ENCODE measurements at regions not wholly inside any gene's neighbourhood (a gene's known extent, or its start where the extent isn't known, plus 50 kb on each side); places are given as distances from the start of the nearest gene placed in this dataset.

GRCh38 chr11:80435345-80435744 lies 994.5 kb upstream of the TENM4 start:
- Histone ChIP-seq H4K8ac (ENCODE audit: low read depth in 2 of 2, low read length in 2 of 2) (no peak overlapping the region), H3K56ac (ENCODE audit: extremely low read depth, insufficient read depth, low read length) (no peak overlapping the region), H4K20me1 (ENCODE audit: insufficient read depth, low read length) (no peaks in the 10 kb centered on the region), H3K27ac (ENCODE audit: insufficient read depth, low read length) (no peak overlapping the region), H3K23ac (ENCODE audit: low read depth, low read length) (no peak overlapping the region), H2AK9ac (replicated peaks; ENCODE audit: low read depth, low read length, poor library complexity) (no peak overlapping the region), H2AK5ac (ENCODE audit: low read depth, low read length) (no peak overlapping the region), H4K91ac (ENCODE audit: insufficient read depth, low read depth, low read length) (no peak overlapping the region), H2BK5ac (ENCODE audit: low read depth, low read length, poor library complexity, severe bottlenecking) (no peak overlapping the region), H2BK20ac (ENCODE audit: low read depth, low read length) (no peak overlapping the region), H4K5ac (ENCODE audit: low read depth, low read length) (no peak overlapping the region), H3K9me3 (ENCODE audit: control insufficient read depth, insufficient read depth, low read length) (no peaks in the 10 kb centered on the region; the same call in 1 of the 2 replicates), H3K4ac (ENCODE audit: low read depth, low read length) (no peak overlapping the region), H2BK15ac (ENCODE audit: low read depth, low read length) (no peak overlapping the region), H3K18ac (ENCODE audit: low read depth, low read length) (no peak overlapping the region), H3K4me2 (ENCODE audit: low read depth, low read length) (no peak overlapping the region), H3K14ac (replicated peaks; ENCODE audit: low read depth, low read length) (no peak overlapping the region), H3K9ac (ENCODE audit: low read depth, low read length) (no peak overlapping the region), H3K4me1 (ENCODE audit: control insufficient read depth, insufficient read depth, low read length) (no peaks in the 10 kb centered on the region), H3K79me1 (ENCODE audit: low read depth in 1 of 2, low read length in 2 of 2) (no peaks in the 10 kb centered on the region), H3K9me1 (ENCODE audit: insufficient read depth, low read length) (no peaks in the 10 kb centered on the region), H3K4me3 (ENCODE audit: insufficient read depth, low read depth, low read length) (no peak overlapping the region), H2AFZ (replicated peaks; ENCODE audit: low read length, poor library complexity) (no peak overlapping the region), H2BK120ac (ENCODE audit: low read depth, low read length) (no peak overlapping the region), H3K27me3 (ENCODE audit: control insufficient read depth, insufficient read depth, low read length) (no peaks in the 10 kb centered on the region), H3K36me3 (ENCODE audit: control insufficient read depth, insufficient read depth, low read length) (no peaks in the 10 kb centered on the region)
- TF ChIP-seq MAFK (IDR thresholded peaks at IDR 0.05; ENCODE audit: low read depth, low read length) (peak; percentile 76), CTCF (conservative IDR thresholded peaks at IDR 0.05; ENCODE audit: low read depth, low read length) (no peak)
- ChIA-PET POLR2A (ENCODE audit: unreplicated experiment) (no interaction called here), CTCF (interaction anchor here (0.7 kb wide), 1 partner anchor 15 kb away, joined by 5 read pairs; no protein-coding TSS in a partner anchor)
- no peak for ATAC-seq (ENCODE audit: low read depth)
- BruUV-seq (replicated peaks) = no TSS peak
- no peak for DNase-seq
- intact Hi-C loops (cut with micrococcal nuclease) (no loop called here), dilution Hi-C loops (cut with HindIII; ENCODE audit: low sequenced_read_pairs, unreplicated experiment) (no loop called here), in situ Hi-C loops (cut with MboI; ENCODE audit: low sequenced_read_pairs) (no loop called here)
